Tibial nerve (tissue), 4 donors: ENCODE measurements at regions not wholly inside any gene's neighbourhood (a gene's known extent, or its start where the extent isn't known, plus 50 kb on each side); places are given as distances from the start of the nearest gene placed in this dataset.

Experiments used
- DNase-seq, 2 donors: peaks; one replicate each; pipeline ENCODE4 v3.0.0-alpha.2; 2019; ENCODE audit warnings: low spot score in 2 of 2
- H3K27ac ChIP-seq, 4 donors: fragments of 200-600 bp; sonication (generic) in 3 of 4; one replicate each; pipeline ENCODE4 v1.5.1; 2017 to 2019; ENCODE audit warnings: mild to moderate bottlenecking in 1 of 4
- H3K27me3 ChIP-seq, 2 donors: fragments of 200-600 bp; sonication (generic) in 1 of 2; one replicate each; pipeline versions ENCODE4 v1.5.1 to v1.6.0; 2017 to 2019
- H3K36me3 ChIP-seq, 3 donors: fragments of 200-600 bp; sonication (generic); one replicate each; pipeline ENCODE4 v1.5.1; 2018 to 2019
- H3K4me1 ChIP-seq, 4 donors: fragments of 200-600 bp; sonication (generic) in 3 of 4; one replicate each; pipeline ENCODE4 v1.5.1; 2017 to 2019
- H3K4me3 ChIP-seq, 4 donors: fragments of 200-600 bp; sonication (generic) in 3 of 4; one replicate each; pipeline ENCODE4 v1.5.1; 2017 to 2019; ENCODE audit warnings: mild to moderate bottlenecking in 1 of 4, moderate library complexity in 1 of 4
- H3K9me3 ChIP-seq, 4 donors: fragments of 200-600 bp; sonication (generic) in 3 of 4; one replicate each; pipeline ENCODE4 v1.5.1; 2017 to 2019
- EP300 ChIP-seq, 2 donors: sonication (generic); formaldehyde crosslinking; IDR thresholded peaks; one replicate each; pipeline ENCODE4 v1.6.1; 2017; ENCODE audit warnings: antibody characterized with exemption in 2 of 2, mild to moderate bottlenecking in 1 of 2
- POLR2A ChIP-seq, 2 donors: fragments of 450-650 bp; IDR thresholded peaks; one replicate each; pipeline ENCODE4 v1.6.1; 2017; ENCODE audit warnings: antibody characterized with exemption in 2 of 2, mild to moderate bottlenecking in 2 of 2, moderate library complexity in 2 of 2
- WGBS, 2 donors: methylation state at CpG; one replicate each; pipeline ENCODE4 v1.1.5; 2018; 5-methylcytosine and 5-hydroxymethylcytosine counted together
- TF ChIP-seq, protein P1 (sequence below), 5 experiments: fragments of 200-600 bp in 3 of 5; fragments of 450-650 bp in 2 of 5; sonication (generic) in 3 of 5; IDR thresholded peaks; one replicate each; pipeline ENCODE4 v1.5.1; 2016 to 2019; ENCODE audit warnings: antibody characterized with exemption in 5 of 5, mild to moderate bottlenecking in 3 of 5, moderate library complexity in 2 of 5

- Histone ChIP-seq H3K4me1 (peaks cover 0 to 18% (median 9%) of the 10 kb centered on the region in 4 donors), H3K36me3 (no peaks in the 10 kb centered on the region), H3K27ac (no peak overlapping the region), H3K9me3 (peaks cover 0 to 4% (median 0%) of the 10 kb centered on the region in 4 donors), H3K4me3 (no peak overlapping the region), H3K27me3 (no peaks in the 10 kb centered on the region)
- DNase-seq = no peak
- TF ChIP-seq EP300 (IDR thresholded peaks at IDR 0.05) = no peak
- TF ChIP-seq, protein P1, sequence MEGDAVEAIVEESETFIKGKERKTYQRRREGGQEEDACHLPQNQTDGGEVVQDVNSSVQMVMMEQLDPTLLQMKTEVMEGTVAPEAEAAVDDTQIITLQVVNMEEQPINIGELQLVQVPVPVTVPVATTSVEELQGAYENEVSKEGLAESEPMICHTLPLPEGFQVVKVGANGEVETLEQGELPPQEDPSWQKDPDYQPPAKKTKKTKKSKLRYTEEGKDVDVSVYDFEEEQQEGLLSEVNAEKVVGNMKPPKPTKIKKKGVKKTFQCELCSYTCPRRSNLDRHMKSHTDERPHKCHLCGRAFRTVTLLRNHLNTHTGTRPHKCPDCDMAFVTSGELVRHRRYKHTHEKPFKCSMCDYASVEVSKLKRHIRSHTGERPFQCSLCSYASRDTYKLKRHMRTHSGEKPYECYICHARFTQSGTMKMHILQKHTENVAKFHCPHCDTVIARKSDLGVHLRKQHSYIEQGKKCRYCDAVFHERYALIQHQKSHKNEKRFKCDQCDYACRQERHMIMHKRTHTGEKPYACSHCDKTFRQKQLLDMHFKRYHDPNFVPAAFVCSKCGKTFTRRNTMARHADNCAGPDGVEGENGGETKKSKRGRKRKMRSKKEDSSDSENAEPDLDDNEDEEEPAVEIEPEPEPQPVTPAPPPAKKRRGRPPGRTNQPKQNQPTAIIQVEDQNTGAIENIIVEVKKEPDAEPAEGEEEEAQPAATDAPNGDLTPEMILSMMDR (IDR thresholded peaks at IDR 0.05) = no peak
- no peak for TF ChIP-seq POLR2A (IDR thresholded peaks at IDR 0.05)
- 48 to 70% methylated on average over 10 of the region's 10 CpGs for WGBS, 2 donors
These were observed 94.3 kb upstream of the PRNP start for GRCh38 chr20:4591975-4592315.

GRCh38 chr20:4585758-4586157, 100.5 kb upstream of the PRNP start:
- Histone ChIP-seq H3K9me3 (peaks cover 0 to 4% (median 0%) of the 10 kb centered on the region in 4 donors), H3K4me1 (peaks cover 0 to 4% (median 0%) of the 10 kb centered on the region in 4 donors), H3K36me3 (no peaks in the 10 kb centered on the region), H3K4me3 (no peak overlapping the region), H3K27ac (no peak overlapping the region), H3K27me3 (no peaks in the 10 kb centered on the region)
- DNase-seq = no peak
- WGBS, 2 donors = 73 to 85% methylated on average over 5 of the region's 5 CpGs
- TF ChIP-seq, protein P1 (IDR thresholded peaks at IDR 0.05) = no peak

DNA sequence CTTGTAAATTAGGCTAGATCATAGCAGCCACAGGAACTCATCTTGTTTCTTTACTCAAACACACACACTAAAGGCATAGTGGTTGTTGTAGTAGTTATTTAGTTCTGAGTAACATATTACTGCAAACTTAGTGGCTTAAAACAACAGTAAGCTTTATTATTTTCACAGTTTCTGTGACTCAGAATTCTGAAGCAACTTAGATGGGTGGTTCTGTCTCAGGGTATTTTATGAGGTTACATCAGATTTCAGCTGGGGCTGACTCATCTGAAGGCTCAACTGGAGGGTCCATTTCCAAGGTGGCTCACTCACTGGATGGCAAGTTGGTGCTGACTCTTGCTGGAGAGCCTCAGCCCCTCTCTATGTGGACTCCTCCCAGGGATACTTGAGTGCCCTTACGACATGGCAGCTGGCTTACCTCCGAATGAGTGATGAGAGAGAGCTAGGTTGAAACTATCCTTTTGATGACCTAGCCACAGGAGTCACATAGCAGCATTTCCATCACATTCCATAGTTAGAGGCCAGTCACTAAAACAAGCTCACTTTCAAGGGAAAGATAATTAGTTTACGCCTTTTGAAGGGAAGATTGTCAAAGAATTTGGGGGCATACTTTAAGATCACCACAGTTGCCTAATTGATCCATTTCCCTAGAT, 101.0 kb upstream of the PRNP start:
- H3K4me3 ChIP-seq = no peak overlapping the region
- no peak for DNase-seq
- peaks cover 0 to 4% (median 0%) of the 10 kb centered on the region in 4 donors for H3K9me3 ChIP-seq
- WGBS, 2 donors = 66 to 88% methylated on average over 3 of the region's 3 CpGs
- no peak for TF ChIP-seq POLR2A (IDR thresholded peaks at IDR 0.05)
- TF ChIP-seq, protein P1 (IDR thresholded peaks at IDR 0.05) = no peak
- TF ChIP-seq EP300 (IDR thresholded peaks at IDR 0.05) = no peak
- H3K27me3 ChIP-seq = no peaks in the 10 kb centered on the region
- H3K27ac ChIP-seq = no peak overlapping the region
- H3K4me1 ChIP-seq = peaks cover 0 to 1% (median 0%) of the 10 kb centered on the region in 4 donors
- no peaks in the 10 kb centered on the region for H3K36me3 ChIP-seq

- Histone ChIP-seq H3K4me3 (no peak overlapping the region), H3K27me3 (no peaks in the 10 kb centered on the region), H3K9me3 (peaks cover 0 to 4% (median 0%) of the 10 kb centered on the region in 4 donors), H3K27ac (no peak overlapping the region), H3K36me3 (no peaks in the 10 kb centered on the region), H3K4me1 (no peaks in the 10 kb centered on the region)
- no peak for TF ChIP-seq EP300 (IDR thresholded peaks at IDR 0.05)
- 81 to 88% methylated on average over 1 of the region's 1 CpG for WGBS, 2 donors
- no peak for DNase-seq
These were observed 101.7 kb upstream of the PRNP start for GRCh38 chr20:4584510-4584909.

DNA sequence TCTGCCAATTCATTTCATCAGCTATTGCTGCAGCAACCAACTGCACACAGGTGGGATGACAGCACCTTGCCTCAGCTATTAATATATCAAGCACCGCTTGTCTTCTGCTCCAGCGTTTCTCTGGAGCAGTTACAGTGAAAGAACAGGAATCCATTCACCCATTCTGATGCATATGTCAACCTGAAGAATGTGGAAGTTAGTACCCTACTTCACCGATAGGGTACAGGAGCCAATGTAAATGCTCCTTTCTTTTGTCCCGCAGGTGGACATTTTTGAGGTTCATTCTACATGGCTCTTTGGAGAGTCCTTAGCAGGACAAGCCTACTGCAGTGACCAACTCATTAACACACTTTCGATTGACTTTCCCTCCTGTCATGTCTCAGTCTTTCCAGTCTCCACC, 104.4 kb upstream of the PRNP start:
- WGBS, 2 donors = 62 to 65% methylated on average over 5 of the region's 5 CpGs
- no peak for DNase-seq
- H3K4me1 ChIP-seq = no peaks in the 10 kb centered on the region

More for the DNA sequence above, 104.4 kb upstream of the PRNP start:
- Histone ChIP-seq H3K27me3 (no peaks in the 10 kb centered on the region), H3K27ac (no peak overlapping the region), H3K4me3 (no peak overlapping the region), H3K9me3 (no peaks in the 10 kb centered on the region), H3K36me3 (no peaks in the 10 kb centered on the region)
- TF ChIP-seq, protein P1 (IDR thresholded peaks at IDR 0.05) = no peak
- TF ChIP-seq EP300 (IDR thresholded peaks at IDR 0.05) (no peak), POLR2A (IDR thresholded peaks at IDR 0.05) (no peak)
